Astrocyte of the spinal cord (primary cell): ENCODE measurements at regions not wholly inside any gene's neighbourhood (a gene's known extent, or its start where the extent isn't known, plus 50 kb on each side); places are given as distances from the start of the nearest gene placed in this dataset.

Source experiments
- DNase-seq: peaks from one replicate; pipeline ENCODE4 v3.0.0; 2011; ENCODE audit warnings: low read depth, low spot score
- H3K4me3 ChIP-seq: 2 replicates; pipeline ENCODE4 v1.5.1; 2011; ENCODE audit warnings: low read depth, mild to moderate bottlenecking, low read length, moderate library complexity
- CTCF ChIP-seq: IDR thresholded peaks from 2 replicates; pipeline ENCODE4 v1.5.1; 2012; ENCODE audit warnings: low read depth, mild to moderate bottlenecking, low read length, inconsistent platforms
- in situ Hi-C: cut with HindIII; loops from 2 replicates; pipeline ENCODE4 v1.10.0; 2017; ENCODE audit warnings: low sequenced_read_pairs

GRCh38 chr9:80615964-80616363, 1044.2 kb downstream of the TLE4 start:
- no peak for TF ChIP-seq CTCF

GRCh38 chr9:80605793-80606192, 1034.0 kb downstream of the TLE4 start:
- H3K4me3 ChIP-seq: no peak overlapping the region
- in situ Hi-C loops: no loop called here
- peak; percentile 3 for DNase-seq
- TF ChIP-seq CTCF: no peak

More at GRCh38 chr9:80615964-80616363, 1044.2 kb downstream of the TLE4 start:
- peak; percentile 16 for DNase-seq
- in situ Hi-C loops: no loop called here
- H3K4me3 ChIP-seq: no peak overlapping the region

GRCh38 chr9:80605129-80605528, 1033.4 kb downstream of the TLE4 start:
- peak; percentile 51 for TF ChIP-seq CTCF

GRCh38 chr9:80602291-80602690, 1030.5 kb downstream of the TLE4 start:
- DNase-seq: no peak
- in situ Hi-C loops: no loop called here
- TF ChIP-seq CTCF: no peak
- no peak overlapping the region for H3K4me3 ChIP-seq

More at GRCh38 chr9:80605129-80605528, 1033.4 kb downstream of the TLE4 start:
- DNase-seq: peak; percentile 60
- in situ Hi-C loops: no loop called here
- no peak overlapping the region for H3K4me3 ChIP-seq

GRCh38 chr9:80596579-80596978, 1024.8 kb downstream of the TLE4 start:
- in situ Hi-C loops: no loop called here
- no peak for TF ChIP-seq CTCF
- H3K4me3 ChIP-seq: no peak overlapping the region
- DNase-seq: no peak

GRCh38 chr9:80595192-80595591, 1023.4 kb downstream of the TLE4 start:
- TF ChIP-seq CTCF: no peak
- no peak overlapping the region for H3K4me3 ChIP-seq
- DNase-seq: no peak
- in situ Hi-C loops: no loop called here

GRCh38 chr9:80592413-80592812, 1020.6 kb downstream of the TLE4 start:
- in situ Hi-C loops: no loop called here
- no peak overlapping the region for H3K4me3 ChIP-seq
- no peak for DNase-seq
- TF ChIP-seq CTCF: no peak
